ENCODE measurements at regions not wholly inside any gene's neighbourhood (a gene's known extent, or its start where the extent isn't known, plus 50 kb on each side); places are given as distances from the start of the nearest gene placed in this dataset.

- no peaks in the 10 kb centered on the region for H3K9me3 ChIP-seq
- no peak overlapping the region for H3K27ac ChIP-seq
- H3K27me3 ChIP-seq, result no peaks in the 10 kb centered on the region
- H3K36me3 ChIP-seq, result no peaks in the 10 kb centered on the region
- 87% methylated on average over 3 of the region's 3 CpGs; no CpG with 5 or more reads in 1 of the 2 donors for WGBS, 2 donors (ENCODE audit: low coverage in 1 of 2)
- intact Hi-C loops (cut with DNase I; ENCODE audit: low total_unique reads), result no loop called here
- no peak for TF ChIP-seq CTCF (IDR thresholded peaks at IDR 0.05)
- no peak for TF ChIP-seq POLR2AphosphoS5 (IDR thresholded peaks at IDR 0.05)
- TF ChIP-seq POLR2A (IDR thresholded peaks at IDR 0.05), result no peak
- TF ChIP-seq EP300 (IDR thresholded peaks at IDR 0.05; ENCODE audit: low read depth), result no peak
- in situ Hi-C loops (cut with MboI; ENCODE audit: low pct_ligation_motif_present in 1 of 4, low pct_unique_long_range_greater_than_20kb in 1 of 4, low sequenced_read_pairs in 3 of 4), result no loop called here
- H3K4me1 ChIP-seq, result no peaks in the 10 kb centered on the region
- no peak overlapping the region for H3K4me3 ChIP-seq
- DNase-seq, result no peak
Observed at GRCh38 chr2:51998890-51999289, 967.0 kb upstream of the NRXN1 start.

GRCh38 chr2:51997571-51997970, 965.6 kb upstream of the NRXN1 start:
- H3K36me3 ChIP-seq, result no peaks in the 10 kb centered on the region
- no peak overlapping the region for H3K4me3 ChIP-seq
- no peaks in the 10 kb centered on the region for H3K27me3 ChIP-seq
- DNase-seq, result no peak
- no peak overlapping the region for H3K27ac ChIP-seq
- no peaks in the 10 kb centered on the region for H3K4me1 ChIP-seq
- intact Hi-C loops (cut with DNase I; ENCODE audit: low total_unique reads), result no loop called here
- in situ Hi-C loops (cut with MboI; ENCODE audit: low pct_ligation_motif_present in 1 of 4, low pct_unique_long_range_greater_than_20kb in 1 of 4, low sequenced_read_pairs in 3 of 4), result no loop called here
- WGBS, 2 donors (ENCODE audit: low coverage in 1 of 2), result 95 to 100% methylated on average over 2 of the region's 2 CpGs
- TF ChIP-seq EP300 (IDR thresholded peaks at IDR 0.05; ENCODE audit: low read depth) (no peak), CTCF (IDR thresholded peaks at IDR 0.05) (no peak), POLR2A (IDR thresholded peaks at IDR 0.05) (no peak), POLR2AphosphoS5 (IDR thresholded peaks at IDR 0.05) (no peak)
- H3K9me3 ChIP-seq, result no peaks in the 10 kb centered on the region

- TF ChIP-seq CTCF (IDR thresholded peaks at IDR 0.05), result no peak
- no peak for TF ChIP-seq POLR2AphosphoS5 (IDR thresholded peaks at IDR 0.05)
- TF ChIP-seq EP300 (IDR thresholded peaks at IDR 0.05; ENCODE audit: low read depth), result no peak
- TF ChIP-seq POLR2A (IDR thresholded peaks at IDR 0.05), result no peak
- intact Hi-C loops (cut with DNase I; ENCODE audit: low total_unique reads), result no loop called here
- no peak for DNase-seq
- WGBS, 2 donors (ENCODE audit: low coverage in 1 of 2), result 0 to 49% methylated on average over 1 of the region's 1 CpG
- H3K4me3 ChIP-seq, result no peak overlapping the region
- no peaks in the 10 kb centered on the region for H3K4me1 ChIP-seq
- no peak overlapping the region for H3K27ac ChIP-seq
- no peaks in the 10 kb centered on the region for H3K9me3 ChIP-seq
- in situ Hi-C loops (cut with MboI; ENCODE audit: low pct_ligation_motif_present in 1 of 4, low pct_unique_long_range_greater_than_20kb in 1 of 4, low sequenced_read_pairs in 3 of 4), result no loop called here
- H3K36me3 ChIP-seq, result no peaks in the 10 kb centered on the region
- H3K27me3 ChIP-seq, result no peaks in the 10 kb centered on the region
Observed at GRCh38 chr2:51995293-51995692, 963.4 kb upstream of the NRXN1 start.

GRCh38 chr2:51994123-51994763, 962.3 kb upstream of the NRXN1 start:
- in situ Hi-C loops (cut with MboI; ENCODE audit: low pct_ligation_motif_present in 1 of 4, low pct_unique_long_range_greater_than_20kb in 1 of 4, low sequenced_read_pairs in 3 of 4) (no loop called here), intact Hi-C loops (cut with DNase I; ENCODE audit: low total_unique reads) (no loop called here)
- 35 to 80% methylated on average over 1 of the region's 1 CpG for WGBS, 2 donors (ENCODE audit: low coverage in 1 of 2)
- TF ChIP-seq EP300 (IDR thresholded peaks at IDR 0.05; ENCODE audit: low read depth) (no peak), CTCF (IDR thresholded peaks at IDR 0.05) (no peak), POLR2AphosphoS5 (IDR thresholded peaks at IDR 0.05) (no peak), POLR2A (IDR thresholded peaks at IDR 0.05) (no peak)
- Histone ChIP-seq H3K27me3 (no peaks in the 10 kb centered on the region), H3K36me3 (no peaks in the 10 kb centered on the region), H3K9me3 (no peaks in the 10 kb centered on the region), H3K4me1 (no peaks in the 10 kb centered on the region), H3K27ac (no peak overlapping the region), H3K4me3 (no peak overlapping the region)
- no peak for DNase-seq

Measured in transverse colon (tissue), 4 donors.